IPS-15b (cell line): ENCODE measurements at regions not wholly inside any gene's neighbourhood (a gene's known extent, or its start where the extent isn't known, plus 50 kb on each side); places are given as distances from the start of the nearest gene placed in this dataset.

Source experiments
- H3K27me3 ChIP-seq: one replicate; pipeline ENCODE4 v1.6.1; 2013; ENCODE audit warnings: low read length; ENCODE audit not compliant: control insufficient read depth, insufficient read depth
- H3K36me3 ChIP-seq: one replicate; pipeline ENCODE4 v1.6.1; 2013; ENCODE audit warnings: low read length; ENCODE audit not compliant: control insufficient read depth, insufficient read depth
- H3K4me1 ChIP-seq: one replicate; pipeline ENCODE4 v1.6.1; 2013; ENCODE audit warnings: mild to moderate bottlenecking, low read length; ENCODE audit not compliant: control insufficient read depth, insufficient read depth
- H3K4me3 ChIP-seq: one replicate; pipeline ENCODE4 v1.5.1; 2013; ENCODE audit warnings: low read depth, low read length
- H3K9ac ChIP-seq: one replicate; pipeline ENCODE4 v1.6.1; 2013; ENCODE audit warnings: low read depth, mild to moderate bottlenecking, low read length
- H3K9me3 ChIP-seq: one replicate; pipeline ENCODE4 v1.6.1; 2013; ENCODE audit warnings: mild to moderate bottlenecking, low read length; ENCODE audit not compliant: control insufficient read depth, insufficient read depth

- H3K4me1 ChIP-seq: no peaks in the 10 kb centered on the region
- H3K27me3 ChIP-seq: no peaks in the 10 kb centered on the region
- H3K9ac ChIP-seq: no peak overlapping the region
- H3K9me3 ChIP-seq: no peaks in the 10 kb centered on the region
- no peak overlapping the region for H3K4me3 ChIP-seq
- no peaks in the 10 kb centered on the region for H3K36me3 ChIP-seq
Observed at GRCh38 chr6:11335826-11336225, 103.4 kb upstream of the NEDD9 start.

- H3K36me3 ChIP-seq: no peaks in the 10 kb centered on the region
- no peaks in the 10 kb centered on the region for H3K27me3 ChIP-seq
- no peaks in the 10 kb centered on the region for H3K4me1 ChIP-seq
- no peak overlapping the region for H3K4me3 ChIP-seq
- no peaks in the 10 kb centered on the region for H3K9me3 ChIP-seq
- no peak overlapping the region for H3K9ac ChIP-seq
Observed at GRCh38 chr6:11333132-11333849, 100.8 kb upstream of the NEDD9 start.

- no peaks in the 10 kb centered on the region for H3K36me3 ChIP-seq
- no peaks in the 10 kb centered on the region for H3K4me1 ChIP-seq
- H3K9ac ChIP-seq: no peak overlapping the region
- no peak overlapping the region for H3K4me3 ChIP-seq
- no peaks in the 10 kb centered on the region for H3K27me3 ChIP-seq
- no peaks in the 10 kb centered on the region for H3K9me3 ChIP-seq
Observed at GRCh38 chr6:11332463-11332862, 100.0 kb upstream of the NEDD9 start.

- Histone ChIP-seq H3K9me3 (no peaks in the 10 kb centered on the region), H3K4me3 (no peak overlapping the region), H3K36me3 (no peaks in the 10 kb centered on the region), H3K9ac (no peak overlapping the region), H3K27me3 (no peaks in the 10 kb centered on the region), H3K4me1 (no peaks in the 10 kb centered on the region)
Observed at GRCh38 chr6:11331111-11331510, 98.6 kb upstream of the NEDD9 start.

- Histone ChIP-seq H3K9me3 (no peaks in the 10 kb centered on the region), H3K27me3 (no peaks in the 10 kb centered on the region), H3K4me3 (no peak overlapping the region), H3K36me3 (no peaks in the 10 kb centered on the region), H3K9ac (no peak overlapping the region), H3K4me1 (peaks cover 1% of the 10 kb centered on the region)
Observed at GRCh38 chr6:11330413-11330760, 97.9 kb upstream of the NEDD9 start.

- no peaks in the 10 kb centered on the region for H3K36me3 ChIP-seq
- H3K9ac ChIP-seq: no peak overlapping the region
- peaks cover 3% of the 10 kb centered on the region for H3K4me1 ChIP-seq
- H3K27me3 ChIP-seq: no peaks in the 10 kb centered on the region
- H3K4me3 ChIP-seq: no peak overlapping the region
- no peaks in the 10 kb centered on the region for H3K9me3 ChIP-seq
Observed at GRCh38 chr6:11329726-11330412, 97.4 kb upstream of the NEDD9 start.

GRCh38 chr6:11328613-11329247 is 96.3 kb upstream of the NEDD9 start:
- Histone ChIP-seq H3K36me3 (no peaks in the 10 kb centered on the region), H3K9ac (no peak overlapping the region), H3K27me3 (no peaks in the 10 kb centered on the region), H3K4me1 (peaks cover 3% of the 10 kb centered on the region), H3K4me3 (no peak overlapping the region), H3K9me3 (no peaks in the 10 kb centered on the region)

- no peak overlapping the region for H3K4me3 ChIP-seq
- no peaks in the 10 kb centered on the region for H3K36me3 ChIP-seq
- H3K27me3 ChIP-seq: no peaks in the 10 kb centered on the region
- H3K9me3 ChIP-seq: no peaks in the 10 kb centered on the region
- peaks cover 3% of the 10 kb centered on the region for H3K4me1 ChIP-seq
- H3K9ac ChIP-seq: no peak overlapping the region
Observed at GRCh38 chr6:11327961-11328360, 95.5 kb upstream of the NEDD9 start.

- Histone ChIP-seq H3K4me3 (no peak overlapping the region), H3K4me1 (peaks cover 3% of the 10 kb centered on the region)
Observed at GRCh38 chr6:11326116-11326515, 93.6 kb upstream of the NEDD9 start.

GRCh38 chr6:11324453-11325015 is 92.1 kb upstream of the NEDD9 start:
- no peak overlapping the region for H3K9ac ChIP-seq
- H3K36me3 ChIP-seq: no peaks in the 10 kb centered on the region
- no peaks in the 10 kb centered on the region for H3K9me3 ChIP-seq
- peaks cover 3% of the 10 kb centered on the region for H3K4me1 ChIP-seq
- no peak overlapping the region for H3K4me3 ChIP-seq
- H3K27me3 ChIP-seq: no peaks in the 10 kb centered on the region

More at GRCh38 chr6:11326116-11326515, 93.6 kb upstream of the NEDD9 start:
- Histone ChIP-seq H3K27me3 (no peaks in the 10 kb centered on the region), H3K36me3 (no peaks in the 10 kb centered on the region), H3K9me3 (no peaks in the 10 kb centered on the region), H3K9ac (no peak overlapping the region)

GRCh38 chr6:11323666-11324452 is 91.4 kb upstream of the NEDD9 start:
- peaks cover 3% of the 10 kb centered on the region for H3K4me1 ChIP-seq
- H3K9me3 ChIP-seq: no peaks in the 10 kb centered on the region
- no peaks in the 10 kb centered on the region for H3K36me3 ChIP-seq
- no peak overlapping the region for H3K4me3 ChIP-seq
- H3K9ac ChIP-seq: no peak overlapping the region
- H3K27me3 ChIP-seq: no peaks in the 10 kb centered on the region
